Karpas-422 (cell line): ENCODE measurements at regions not wholly inside any gene's neighbourhood (a gene's known extent, or its start where the extent isn't known, plus 50 kb on each side); places are given as distances from the start of the nearest gene placed in this dataset.

Source experiments
- DNase-seq: peaks from one replicate; pipeline ENCODE4 v3.0.0-alpha.2; 2015
- H2AFZ ChIP-seq: fragments of 200-600 bp; sonication (generic); 2 replicates; pipeline ENCODE4 v1.6.1; 2014; ENCODE audit warnings: antibody characterized with exemption, low read length, mixed read lengths
- H3K27ac ChIP-seq: fragments of 200-600 bp; sonication (generic); 2 replicates; pipeline ENCODE4 v1.5.1; 2014; ENCODE audit warnings: mild to moderate bottlenecking, low read length, moderate library complexity
- H3K27me3 ChIP-seq: fragments of 200-600 bp; sonication (generic); 2 replicates; pipeline ENCODE4 v1.6.1; 2014; ENCODE audit warnings: low read length, mixed read lengths
- H3K36me3 ChIP-seq: fragments of 200-600 bp; sonication (generic); 2 replicates; pipeline ENCODE4 v1.6.1; 2014; ENCODE audit warnings: low read length, mixed read lengths; ENCODE audit not compliant: insufficient read depth
- H3K4me1 ChIP-seq: fragments of 200-600 bp; sonication (generic); 2 replicates; pipeline ENCODE4 v1.6.1; 2014; ENCODE audit warnings: mild to moderate bottlenecking, low read length, mixed read lengths
- H3K4me2 ChIP-seq: fragments of 200-600 bp; sonication (generic); 2 replicates; pipeline ENCODE4 v1.6.1; 2014; ENCODE audit warnings: low read length, low read depth, mild to moderate bottlenecking; ENCODE audit not compliant: poor library complexity, severe bottlenecking
- H3K4me3 ChIP-seq: fragments of 200-600 bp; sonication (generic); 2 replicates; pipeline ENCODE4 v1.5.1; 2014; ENCODE audit warnings: mild to moderate bottlenecking, antibody characterized with exemption, low read length, mixed read lengths
- H3K79me2 ChIP-seq: fragments of 200-600 bp; sonication (generic); 2 replicates; pipeline ENCODE4 v1.6.1; 2014; ENCODE audit warnings: mild to moderate bottlenecking, low read length, mixed read lengths
- H3K9ac ChIP-seq: fragments of 200-600 bp; sonication (generic); 2 replicates; pipeline ENCODE4 v1.6.0; 2014; ENCODE audit warnings: low read length
- H3K9me2 ChIP-seq: fragments of 200-600 bp; sonication (generic), shearing (Covaris generic); replicated peaks from 2 replicates; pipeline ENCODE4 v1.6.0; 2014; ENCODE audit warnings: mild to moderate bottlenecking, low read length, moderate library complexity; ENCODE audit not compliant: insufficient read depth
- H3K9me3 ChIP-seq: fragments of 300-700, 200-600 bp; sonication (generic); 2 replicates; pipeline ENCODE4 v1.6.1; 2014; ENCODE audit warnings: low read length, mixed read lengths
- H4K20me1 ChIP-seq: fragments of 200-600 bp; sonication (generic); 2 replicates; pipeline ENCODE4 v1.6.1; 2014; ENCODE audit warnings: mild to moderate bottlenecking, antibody characterized with exemption, low read length, low read depth; ENCODE audit not compliant: insufficient read depth

GRCh38 chrX:139121616-139122286 is 408.8 kb upstream of the F9 start:
- H4K20me1 ChIP-seq = no peaks in the 10 kb centered on the region
- no peak overlapping the region for H3K4me3 ChIP-seq
- H3K9me3 ChIP-seq = no peaks in the 10 kb centered on the region
- H3K9me2 ChIP-seq = no peaks in the 10 kb centered on the region
- DNase-seq = no peak
- H3K79me2 ChIP-seq = no peaks in the 10 kb centered on the region
- no peak overlapping the region for H3K27ac ChIP-seq
- no peaks in the 10 kb centered on the region for H3K4me1 ChIP-seq
- no peaks in the 10 kb centered on the region for H3K36me3 ChIP-seq
- H3K9ac ChIP-seq = no peak overlapping the region
- H3K4me2 ChIP-seq = no peak overlapping the region
- no peak overlapping the region for H2AFZ ChIP-seq
- no peaks in the 10 kb centered on the region for H3K27me3 ChIP-seq

GRCh38 chrX:139120760-139121159 is 409.2 kb upstream of the FGF13 start:
- H3K27ac ChIP-seq = no peak overlapping the region
- H3K9me2 ChIP-seq = no peaks in the 10 kb centered on the region
- H3K79me2 ChIP-seq = no peaks in the 10 kb centered on the region
- no peak overlapping the region for H3K4me3 ChIP-seq
- no peak overlapping the region for H3K9ac ChIP-seq
- H3K27me3 ChIP-seq = no peaks in the 10 kb centered on the region
- no peak overlapping the region for H3K4me2 ChIP-seq
- H3K36me3 ChIP-seq = no peaks in the 10 kb centered on the region
- no peaks in the 10 kb centered on the region for H3K4me1 ChIP-seq
- no peak for DNase-seq
- no peaks in the 10 kb centered on the region for H3K9me3 ChIP-seq
- H4K20me1 ChIP-seq = no peaks in the 10 kb centered on the region
- H2AFZ ChIP-seq = no peak overlapping the region

- Histone ChIP-seq H3K9me3 (no peaks in the 10 kb centered on the region), H3K79me2 (no peaks in the 10 kb centered on the region), H3K4me1 (no peaks in the 10 kb centered on the region), H4K20me1 (no peaks in the 10 kb centered on the region), H2AFZ (no peak overlapping the region), H3K4me2 (no peak overlapping the region), H3K4me3 (no peak overlapping the region), H3K36me3 (no peaks in the 10 kb centered on the region), H3K9me2 (no peaks in the 10 kb centered on the region), H3K9ac (no peak overlapping the region), H3K27me3 (no peaks in the 10 kb centered on the region), H3K27ac (no peak overlapping the region)
- DNase-seq = no peak
Observed at GRCh38 chrX:139113708-139114107, 402.2 kb upstream of the FGF13 start.

GRCh38 chrX:139112432-139112831 is 400.9 kb upstream of the FGF13 start:
- Histone ChIP-seq H2AFZ (no peak overlapping the region), H3K9ac (no peak overlapping the region), H3K4me3 (no peak overlapping the region), H3K27me3 (no peaks in the 10 kb centered on the region), H3K36me3 (no peaks in the 10 kb centered on the region), H4K20me1 (no peaks in the 10 kb centered on the region), H3K79me2 (no peaks in the 10 kb centered on the region), H3K27ac (no peak overlapping the region), H3K9me3 (no peaks in the 10 kb centered on the region), H3K9me2 (no peaks in the 10 kb centered on the region), H3K4me2 (no peak overlapping the region), H3K4me1 (no peaks in the 10 kb centered on the region)
- DNase-seq = no peak

- no peaks in the 10 kb centered on the region for H3K36me3 ChIP-seq
- H3K27ac ChIP-seq = no peak overlapping the region
- no peaks in the 10 kb centered on the region for H3K79me2 ChIP-seq
- H2AFZ ChIP-seq = no peak overlapping the region
- H3K9me3 ChIP-seq = no peaks in the 10 kb centered on the region
- H3K9me2 ChIP-seq = no peaks in the 10 kb centered on the region
- no peak overlapping the region for H3K4me3 ChIP-seq
- no peak for DNase-seq
- H3K4me2 ChIP-seq = no peak overlapping the region
- no peaks in the 10 kb centered on the region for H4K20me1 ChIP-seq
- H3K4me1 ChIP-seq = no peaks in the 10 kb centered on the region
- no peaks in the 10 kb centered on the region for H3K27me3 ChIP-seq
- H3K9ac ChIP-seq = no peak overlapping the region
Observed at GRCh38 chrX:139106069-139106468, 394.6 kb upstream of the FGF13 start.

GRCh38 chrX:139094671-139095592 is 383.4 kb upstream of the FGF13 start:
- no peaks in the 10 kb centered on the region for H3K9me2 ChIP-seq
- H3K9me3 ChIP-seq = no peaks in the 10 kb centered on the region
- no peaks in the 10 kb centered on the region for H3K27me3 ChIP-seq
- H3K36me3 ChIP-seq = no peaks in the 10 kb centered on the region
- H3K4me2 ChIP-seq = no peak overlapping the region
- H3K27ac ChIP-seq = no peak overlapping the region
- no peak overlapping the region for H3K4me3 ChIP-seq
- no peaks in the 10 kb centered on the region for H4K20me1 ChIP-seq
- DNase-seq = no peak
- H3K9ac ChIP-seq = no peak overlapping the region
- H3K79me2 ChIP-seq = no peaks in the 10 kb centered on the region
- no peak overlapping the region for H2AFZ ChIP-seq
- H3K4me1 ChIP-seq = no peaks in the 10 kb centered on the region

GRCh38 chrX:139093201-139093600 is 381.7 kb upstream of the FGF13 start:
- H4K20me1 ChIP-seq = no peaks in the 10 kb centered on the region
- H2AFZ ChIP-seq = no peak overlapping the region
- no peak overlapping the region for H3K27ac ChIP-seq
- H3K4me3 ChIP-seq = no peak overlapping the region
- H3K9me2 ChIP-seq = no peaks in the 10 kb centered on the region
- no peak overlapping the region for H3K4me2 ChIP-seq
- DNase-seq = no peak
- H3K27me3 ChIP-seq = no peaks in the 10 kb centered on the region
- no peaks in the 10 kb centered on the region for H3K36me3 ChIP-seq
- H3K9ac ChIP-seq = no peak overlapping the region
- H3K79me2 ChIP-seq = no peaks in the 10 kb centered on the region
- H3K9me3 ChIP-seq = no peaks in the 10 kb centered on the region
- no peaks in the 10 kb centered on the region for H3K4me1 ChIP-seq

GRCh38 chrX:139091878-139092277 is 380.4 kb upstream of the FGF13 start:
- Histone ChIP-seq H3K79me2 (no peaks in the 10 kb centered on the region), H3K9me2 (no peaks in the 10 kb centered on the region), H3K4me2 (no peak overlapping the region), H3K9me3 (no peaks in the 10 kb centered on the region), H3K4me1 (no peaks in the 10 kb centered on the region), H3K36me3 (no peaks in the 10 kb centered on the region), H3K4me3 (no peak overlapping the region), H2AFZ (no peak overlapping the region), H4K20me1 (no peaks in the 10 kb centered on the region), H3K9ac (no peak overlapping the region), H3K27me3 (no peaks in the 10 kb centered on the region), H3K27ac (no peak overlapping the region)
- DNase-seq = no peak
